Brain microvascular endothelial cell (primary cell): ENCODE measurements at regions not wholly inside any gene's neighbourhood (a gene's known extent, or its start where the extent isn't known, plus 50 kb on each side); places are given as distances from the start of the nearest gene placed in this dataset.

Source experiments
- DNase-seq: peaks from one replicate; pipeline ENCODE4 v3.0.0-alpha.2; 2020
- H3K27ac ChIP-seq: fragments of 250-450 bp; sonication (Bioruptor Pico); 2 replicates; pipeline ENCODE4 v1.5.1; 2020; ENCODE audit warnings: mild to moderate bottlenecking, moderate library complexity
- H3K27me3 ChIP-seq: fragments of 250-450 bp; sonication (Bioruptor Pico); replicated peaks from 2 replicates; pipeline ENCODE4 v1.5.1; 2020; ENCODE audit warnings: mild to moderate bottlenecking
- H3K36me3 ChIP-seq: fragments of 250-450 bp; sonication (Bioruptor Pico); replicated peaks from 2 replicates; pipeline ENCODE4 v1.5.1; 2020; ENCODE audit warnings: mild to moderate bottlenecking
- H3K4me3 ChIP-seq: 2 replicates; pipeline ENCODE4 v1.5.1; 2011; ENCODE audit warnings: low read depth, mild to moderate bottlenecking, control low read depth, low read length, moderate library complexity
- CTCF ChIP-seq: IDR thresholded peaks from 2 replicates; pipeline ENCODE4 v1.5.1; 2011; ENCODE audit warnings: low read depth, mild to moderate bottlenecking, moderate library complexity, low read length, control low read depth, inconsistent platforms; ENCODE audit errors: missing control alignments
- in situ Hi-C: cut with HindIII; loops from 2 replicates; pipeline ENCODE4 v1.10.0; 2017; ENCODE audit warnings: low sequenced_read_pairs, low pct_ligation_motif_present

GRCh38 chr1:67616394-67616985 is 68.5 kb upstream of the GADD45A start:
- no peak overlapping the region for H3K4me3 ChIP-seq
- in situ Hi-C loops = no loop called here
- no peak for TF ChIP-seq CTCF
- no peak overlapping the region for H3K27ac ChIP-seq
- H3K36me3 ChIP-seq = no peaks in the 10 kb centered on the region
- no peaks in the 10 kb centered on the region for H3K27me3 ChIP-seq
- no peak for DNase-seq

GRCh38 chr1:67618285-67619018 is 66.5 kb upstream of the GADD45A start:
- H3K27me3 ChIP-seq = no peaks in the 10 kb centered on the region
- in situ Hi-C loops = no loop called here
- peak overlapping the region; percentile 9 for H3K4me3 ChIP-seq
- no peak for TF ChIP-seq CTCF
- peak; percentile 94 for DNase-seq
- peak overlapping the region; percentile 68 for H3K27ac ChIP-seq
- no peaks in the 10 kb centered on the region for H3K36me3 ChIP-seq

GRCh38 chr1:67619080-67619479 is 65.9 kb upstream of the GADD45A start:
- H3K27ac ChIP-seq = peak overlapping the region; percentile 68
- no peak overlapping the region for H3K4me3 ChIP-seq
- H3K36me3 ChIP-seq = no peaks in the 10 kb centered on the region
- in situ Hi-C loops = no loop called here
- no peak for TF ChIP-seq CTCF
- no peak for DNase-seq
- no peaks in the 10 kb centered on the region for H3K27me3 ChIP-seq

- Histone ChIP-seq H3K36me3 (no peaks in the 10 kb centered on the region), H3K4me3 (no peak overlapping the region), H3K27me3 (no peaks in the 10 kb centered on the region), H3K27ac (no peak overlapping the region)
- DNase-seq = no peak
- no peak for TF ChIP-seq CTCF
- in situ Hi-C loops = no loop called here
Observed at GRCh38 chr1:67623906-67624305, 61.1 kb upstream of the GADD45A start.

GRCh38 chr1:67624680-67625079 is 60.3 kb upstream of the GADD45A start:
- in situ Hi-C loops = no loop called here
- TF ChIP-seq CTCF = no peak
- no peak for DNase-seq
- Histone ChIP-seq H3K27me3 (no peaks in the 10 kb centered on the region), H3K27ac (no peak overlapping the region), H3K36me3 (no peaks in the 10 kb centered on the region), H3K4me3 (no peak overlapping the region)
